ENCODE measurements at regions not wholly inside any gene's neighbourhood (a gene's known extent, or its start where the extent isn't known, plus 50 kb on each side); places are given as distances from the start of the nearest gene placed in this dataset.

DNA sequence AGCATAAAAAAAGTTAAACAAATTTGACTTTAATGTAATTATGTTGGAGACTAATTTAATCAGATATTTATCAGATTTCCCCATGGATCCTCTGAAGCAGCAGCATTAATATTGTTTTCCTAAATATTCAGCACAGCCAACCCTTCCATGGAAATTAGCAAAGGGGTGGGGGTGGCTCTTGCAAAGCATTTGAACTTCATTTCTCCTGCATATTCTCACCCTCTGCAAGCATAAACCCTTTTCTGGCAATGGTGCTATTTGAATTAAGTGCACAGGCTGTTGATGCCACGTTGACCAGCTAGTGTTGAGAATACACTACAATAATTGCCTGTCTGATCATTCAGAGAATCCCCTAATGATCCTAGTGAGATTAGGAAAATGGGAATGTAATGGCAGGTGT lies 488.1 kb upstream of the KLF12 start:
- Mint-ChIP-seq H3K4me3 (no peak overlapping the region), H3K27ac (no peak overlapping the region), H3K4me1 (ENCODE audit: low read depth) (no peaks in the 10 kb centered on the region), H3K9me3 (peaks cover 4% of the 10 kb centered on the region), H3K36me3 (ENCODE audit: low read depth) (no peaks in the 10 kb centered on the region), H3K27me3 (ENCODE audit: low read depth) (no peaks in the 10 kb centered on the region)

DNA sequence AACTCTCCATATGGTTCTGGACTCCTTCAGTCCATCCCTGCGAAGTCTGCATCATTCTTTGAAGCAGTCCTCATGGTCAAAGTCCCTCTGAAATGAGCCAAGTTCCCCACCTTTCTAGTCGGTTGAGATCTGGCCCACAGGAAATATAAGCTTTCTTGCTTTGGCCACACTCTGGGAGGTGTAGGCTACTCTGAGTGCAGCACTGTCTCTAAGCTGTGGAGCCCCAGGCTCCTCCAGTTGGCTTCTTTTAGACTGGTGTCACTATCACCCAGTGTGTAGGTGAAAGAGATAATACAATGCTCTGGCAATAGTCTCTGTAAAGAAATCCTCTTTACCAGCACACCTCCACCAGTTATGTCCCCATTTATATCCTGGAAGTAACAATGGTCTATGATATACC lies 486.5 kb upstream of the KLF12 start:
- Mint-ChIP-seq H3K36me3 (ENCODE audit: low read depth) (no peaks in the 10 kb centered on the region), H3K4me1 (ENCODE audit: low read depth) (no peaks in the 10 kb centered on the region), H3K27ac (no peak overlapping the region), H3K27me3 (ENCODE audit: low read depth) (no peaks in the 10 kb centered on the region), H3K4me3 (no peak overlapping the region), H3K9me3 (no peaks in the 10 kb centered on the region)

DNA sequence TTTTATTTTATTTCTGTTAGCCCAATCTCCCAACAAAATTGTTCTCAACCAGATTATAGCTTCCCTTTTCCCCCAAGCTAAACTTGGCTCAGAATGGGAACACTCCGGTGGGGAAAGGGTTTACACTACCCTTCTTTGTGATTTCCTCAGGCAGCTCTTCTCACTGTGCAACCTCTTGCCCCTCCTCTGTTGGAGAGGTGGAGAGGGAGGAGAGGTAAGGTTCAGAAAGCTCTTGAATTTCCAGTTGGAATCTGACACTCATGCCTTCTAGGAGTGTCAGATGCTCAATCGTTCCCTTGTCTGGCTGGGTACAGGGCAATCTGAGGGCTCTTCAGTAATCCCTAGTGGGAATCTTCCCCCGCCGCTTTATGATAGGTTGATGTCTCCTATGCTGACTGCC lies 486.1 kb upstream of the KLF12 start:
- Mint-ChIP-seq H3K36me3 (ENCODE audit: low read depth) (no peaks in the 10 kb centered on the region), H3K27me3 (ENCODE audit: low read depth) (no peaks in the 10 kb centered on the region), H3K4me3 (no peak overlapping the region), H3K9me3 (no peaks in the 10 kb centered on the region), H3K27ac (no peak overlapping the region), H3K4me1 (ENCODE audit: low read depth) (no peaks in the 10 kb centered on the region)

DNA sequence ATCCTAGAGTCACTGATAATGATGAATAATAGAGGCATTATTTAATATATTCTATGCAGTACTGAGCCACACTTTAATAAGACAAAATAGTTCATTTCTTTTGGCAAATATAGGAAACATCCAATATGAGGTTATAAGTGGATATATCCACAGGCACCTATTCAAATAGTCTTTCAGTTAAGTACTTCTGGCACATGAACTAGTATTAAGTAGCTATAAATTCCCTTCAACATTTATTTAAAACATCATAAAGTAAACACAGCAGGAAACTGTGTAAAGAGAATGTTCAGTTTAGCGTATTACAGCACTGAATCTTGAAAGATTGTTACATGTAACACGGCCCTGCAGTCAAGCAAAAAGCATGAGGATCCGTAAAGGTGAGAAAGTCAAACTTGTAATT lies 463.3 kb upstream of the KLF12 start:
- H3K4me1 Mint-ChIP-seq (ENCODE audit: low read depth) = no peaks in the 10 kb centered on the region
- H3K9me3 Mint-ChIP-seq = no peaks in the 10 kb centered on the region
- H3K27me3 Mint-ChIP-seq (ENCODE audit: low read depth) = no peaks in the 10 kb centered on the region
- no peaks in the 10 kb centered on the region for H3K36me3 Mint-ChIP-seq (ENCODE audit: low read depth)
- H3K4me3 Mint-ChIP-seq = no peak overlapping the region
- H3K27ac Mint-ChIP-seq = no peak overlapping the region

DNA sequence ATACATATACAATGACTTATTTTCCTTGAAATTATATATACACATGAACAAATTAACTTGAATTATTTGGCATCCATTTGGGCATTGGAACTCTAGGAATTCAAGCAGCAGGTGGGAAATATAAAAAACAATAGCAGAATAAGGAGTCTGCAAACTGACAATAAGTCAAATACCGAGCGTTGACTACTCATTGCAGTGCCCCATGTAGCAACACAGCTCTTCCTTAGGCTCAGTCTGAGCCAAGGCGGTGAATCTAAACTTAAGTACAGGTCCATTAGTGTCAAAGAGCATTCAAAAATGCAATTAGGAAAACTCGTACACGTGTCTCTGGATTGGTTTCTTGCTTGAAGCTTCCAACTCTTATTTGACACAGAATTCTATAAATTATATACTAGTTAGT lies 462.5 kb upstream of the KLF12 start:
- H3K9me3 Mint-ChIP-seq = no peaks in the 10 kb centered on the region
- no peaks in the 10 kb centered on the region for H3K4me1 Mint-ChIP-seq (ENCODE audit: low read depth)
- no peaks in the 10 kb centered on the region for H3K27me3 Mint-ChIP-seq (ENCODE audit: low read depth)
- H3K36me3 Mint-ChIP-seq (ENCODE audit: low read depth) = no peaks in the 10 kb centered on the region
- H3K27ac Mint-ChIP-seq = no peak overlapping the region
- no peak overlapping the region for H3K4me3 Mint-ChIP-seq

DNA sequence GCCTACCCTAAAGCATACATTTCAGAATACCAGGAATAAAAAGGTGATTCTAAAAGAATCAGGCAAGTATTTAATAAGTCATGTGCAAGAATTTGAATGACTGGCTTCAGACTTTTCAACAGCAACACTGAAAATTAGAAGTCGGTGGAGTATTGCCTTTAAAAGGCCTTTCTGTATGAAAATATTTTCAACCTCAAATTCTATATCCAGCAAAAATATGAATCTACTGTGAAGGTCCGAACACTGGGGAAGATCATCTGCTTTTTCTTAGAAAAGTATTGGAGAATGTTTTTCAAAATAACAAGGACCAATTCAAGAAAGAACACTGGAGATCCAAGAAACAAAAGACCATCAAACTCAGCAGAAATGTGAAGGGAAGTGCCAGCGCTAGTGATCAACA lies 459.5 kb upstream of the KLF12 start:
- H3K27me3 Mint-ChIP-seq (ENCODE audit: low read depth) = no peaks in the 10 kb centered on the region
- no peak overlapping the region for H3K27ac Mint-ChIP-seq
- no peaks in the 10 kb centered on the region for H3K36me3 Mint-ChIP-seq (ENCODE audit: low read depth)

DNA sequence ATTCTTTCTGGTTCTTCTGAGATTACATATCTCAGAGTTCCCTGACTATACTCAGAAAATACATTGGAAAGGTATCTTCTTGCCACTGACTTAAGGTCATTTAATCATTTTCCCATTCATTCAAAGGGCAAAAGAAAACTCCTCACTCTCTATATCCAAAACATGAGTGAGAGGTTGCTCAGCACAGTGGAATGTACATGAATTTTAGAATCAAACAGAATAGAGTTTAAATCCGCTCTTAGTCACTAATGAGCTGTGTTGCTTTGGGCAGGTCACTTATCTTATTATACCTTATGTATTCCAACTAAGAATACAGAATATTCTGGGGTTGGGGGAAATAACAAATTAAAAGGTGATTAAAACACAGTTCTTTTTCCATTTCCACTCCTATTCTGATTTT lies 452.6 kb upstream of the KLF12 start:
- no peaks in the 10 kb centered on the region for H3K27me3 Mint-ChIP-seq (ENCODE audit: low read depth)
- no peaks in the 10 kb centered on the region for H3K36me3 Mint-ChIP-seq (ENCODE audit: low read depth)
- H3K9me3 Mint-ChIP-seq = no peaks in the 10 kb centered on the region
- H3K27ac Mint-ChIP-seq = no peak overlapping the region
- no peak overlapping the region for H3K4me3 Mint-ChIP-seq
- H3K4me1 Mint-ChIP-seq (ENCODE audit: low read depth) = no peaks in the 10 kb centered on the region

More for the DNA sequence above, 459.5 kb upstream of the KLF12 start:
- Mint-ChIP-seq H3K9me3 (no peaks in the 10 kb centered on the region), H3K4me1 (ENCODE audit: low read depth) (no peaks in the 10 kb centered on the region), H3K4me3 (no peak overlapping the region)

DNA sequence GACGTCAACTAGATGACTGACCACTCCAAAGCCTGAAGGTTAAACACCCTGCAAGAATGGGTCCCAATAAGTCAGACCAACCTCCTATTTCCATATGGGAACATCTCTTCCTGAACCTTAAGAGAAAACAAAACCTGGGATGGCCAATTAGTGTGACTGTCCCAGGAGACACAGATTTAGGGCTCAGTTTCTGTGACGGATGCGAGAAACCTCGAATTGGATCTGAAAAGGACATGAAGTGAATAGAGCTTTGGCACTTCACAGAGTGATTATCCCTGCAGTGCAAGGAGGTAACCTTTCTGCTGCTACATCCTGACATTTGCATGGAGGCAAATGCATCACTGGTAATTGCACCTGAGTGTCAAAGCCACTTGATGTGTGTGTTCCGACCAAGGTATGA lies 442.2 kb upstream of the KLF12 start:
- peaks cover 3% of the 10 kb centered on the region for H3K4me1 Mint-ChIP-seq (ENCODE audit: low read depth)
- H3K36me3 Mint-ChIP-seq (ENCODE audit: low read depth) = no peaks in the 10 kb centered on the region
- H3K9me3 Mint-ChIP-seq = no peaks in the 10 kb centered on the region
- no peak overlapping the region for H3K27ac Mint-ChIP-seq
- H3K27me3 Mint-ChIP-seq (ENCODE audit: low read depth) = peaks cover 28% of the 10 kb centered on the region
- no peak overlapping the region for H3K4me3 Mint-ChIP-seq

DNA sequence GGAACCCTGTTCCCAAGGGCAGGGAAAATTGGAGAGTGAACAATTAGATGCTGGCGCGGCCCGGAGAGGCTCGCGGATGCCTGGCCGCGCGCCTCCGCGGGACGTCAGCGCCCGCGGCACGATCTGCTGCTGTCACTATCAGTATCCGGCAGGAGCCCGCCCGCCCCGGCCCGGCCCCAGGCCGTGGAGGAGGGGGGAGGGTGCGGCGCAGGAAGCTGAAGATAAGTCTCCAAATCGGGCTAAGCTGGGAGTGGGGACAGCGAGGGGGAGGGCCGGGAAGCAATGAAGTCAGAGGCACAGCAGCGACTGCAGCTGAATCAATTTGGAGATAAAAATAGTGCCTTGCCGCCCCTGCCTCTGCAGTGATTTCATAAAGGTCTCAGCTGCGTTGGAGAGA lies 441.5 kb upstream of the KLF12 start:
- peaks cover 28% of the 10 kb centered on the region for H3K27me3 Mint-ChIP-seq (ENCODE audit: low read depth)
- peaks cover 3% of the 10 kb centered on the region for H3K4me1 Mint-ChIP-seq (ENCODE audit: low read depth)
- H3K27ac Mint-ChIP-seq = no peak overlapping the region
- H3K4me3 Mint-ChIP-seq = peak overlapping the region; percentile 39
- H3K36me3 Mint-ChIP-seq (ENCODE audit: low read depth) = no peaks in the 10 kb centered on the region
- H3K9me3 Mint-ChIP-seq = no peaks in the 10 kb centered on the region

DNA sequence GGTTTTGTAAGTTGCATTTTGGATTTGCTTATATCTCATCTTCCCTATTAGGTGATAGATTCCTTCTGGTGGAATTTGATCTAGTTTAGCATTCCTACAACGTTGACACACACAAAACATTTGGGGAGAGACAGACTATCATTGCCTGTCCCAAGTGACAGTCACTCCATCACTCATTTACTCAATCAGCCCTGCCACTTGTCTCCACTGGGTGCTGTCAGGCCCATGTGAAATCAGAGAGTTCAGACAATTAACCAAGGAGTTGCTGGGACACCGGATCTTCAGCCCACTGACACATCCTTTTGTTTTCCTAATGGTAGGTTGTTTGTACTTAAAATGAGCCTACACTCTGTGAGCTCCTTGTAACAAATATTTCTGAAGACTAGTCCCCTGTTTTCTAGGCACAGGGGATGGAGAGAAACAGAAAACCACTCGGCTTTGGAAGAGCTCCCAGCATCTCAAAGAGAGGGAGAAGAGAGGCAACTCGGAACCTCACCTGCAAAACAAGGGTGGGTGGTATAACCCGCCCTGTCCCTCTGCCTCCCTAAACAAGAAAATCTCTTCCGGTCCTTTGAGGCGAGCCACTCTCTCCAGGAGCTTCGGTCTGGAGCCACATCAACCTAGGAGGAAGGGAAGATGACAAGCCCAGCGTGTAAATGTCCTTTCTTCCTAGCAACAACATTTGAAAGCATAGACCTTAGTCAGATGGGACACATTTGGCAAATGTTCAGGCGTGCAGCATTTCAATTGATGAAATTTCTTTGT lies 440.9 kb upstream of the KLF12 start:
- peaks cover 28% of the 10 kb centered on the region for H3K27me3 Mint-ChIP-seq (ENCODE audit: low read depth)
- H3K4me3 Mint-ChIP-seq = peak overlapping the region; percentile 39
- H3K9me3 Mint-ChIP-seq = no peaks in the 10 kb centered on the region
- no peak overlapping the region for H3K27ac Mint-ChIP-seq
- H3K36me3 Mint-ChIP-seq (ENCODE audit: low read depth) = no peaks in the 10 kb centered on the region
- peaks cover 3% of the 10 kb centered on the region for H3K4me1 Mint-ChIP-seq (ENCODE audit: low read depth)

DNA sequence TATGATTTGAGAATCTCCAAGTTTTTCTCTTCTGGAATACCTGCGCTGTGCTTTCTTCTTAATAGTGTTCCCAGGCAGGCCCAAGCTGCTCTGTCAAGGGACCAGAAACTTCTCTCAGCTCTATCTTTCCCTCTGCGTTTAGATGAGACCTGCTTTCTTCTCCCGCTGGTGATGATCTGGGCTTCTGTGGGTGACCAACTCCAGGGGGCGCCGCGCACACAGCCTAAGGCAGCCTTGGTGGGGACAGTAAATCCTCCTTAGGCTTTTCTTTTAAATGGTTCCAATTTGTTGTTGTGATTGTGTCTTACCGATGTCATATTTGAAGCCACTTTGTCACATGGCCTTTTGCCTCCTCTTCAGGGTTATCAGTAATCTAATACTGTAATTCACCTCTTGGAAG lies 439.4 kb upstream of the KLF12 start:
- peaks cover 28% of the 10 kb centered on the region for H3K27me3 Mint-ChIP-seq (ENCODE audit: low read depth)
- no peaks in the 10 kb centered on the region for H3K9me3 Mint-ChIP-seq
- H3K4me1 Mint-ChIP-seq (ENCODE audit: low read depth) = peaks cover 3% of the 10 kb centered on the region
- H3K4me3 Mint-ChIP-seq = no peak overlapping the region
- no peak overlapping the region for H3K27ac Mint-ChIP-seq
- no peaks in the 10 kb centered on the region for H3K36me3 Mint-ChIP-seq (ENCODE audit: low read depth)

DNA sequence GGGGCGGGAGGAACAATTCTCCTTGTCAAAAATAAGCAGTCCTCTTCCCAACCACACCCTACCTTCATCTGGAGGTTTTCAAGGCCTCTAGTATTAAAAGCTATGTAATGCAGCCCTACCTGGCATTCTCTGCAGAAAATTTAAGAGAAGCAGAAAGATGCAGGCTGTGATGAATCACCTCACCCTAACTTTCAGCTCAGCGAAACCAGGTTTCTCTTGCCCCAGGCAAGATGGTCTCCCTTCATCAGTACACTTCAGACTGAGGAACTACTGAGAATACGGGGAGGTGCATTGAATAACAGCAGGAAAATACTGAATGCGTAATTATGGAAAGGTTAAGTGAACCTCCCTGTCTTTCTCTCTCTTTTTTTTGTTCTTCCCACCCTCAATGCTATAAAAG lies 437.6 kb upstream of the KLF12 start:
- H3K27me3 Mint-ChIP-seq (ENCODE audit: low read depth) = peaks cover 22% of the 10 kb centered on the region
- peaks cover 3% of the 10 kb centered on the region for H3K4me1 Mint-ChIP-seq (ENCODE audit: low read depth)
- H3K27ac Mint-ChIP-seq = no peak overlapping the region
- no peak overlapping the region for H3K4me3 Mint-ChIP-seq
- no peaks in the 10 kb centered on the region for H3K9me3 Mint-ChIP-seq
- H3K36me3 Mint-ChIP-seq (ENCODE audit: low read depth) = no peaks in the 10 kb centered on the region

DNA sequence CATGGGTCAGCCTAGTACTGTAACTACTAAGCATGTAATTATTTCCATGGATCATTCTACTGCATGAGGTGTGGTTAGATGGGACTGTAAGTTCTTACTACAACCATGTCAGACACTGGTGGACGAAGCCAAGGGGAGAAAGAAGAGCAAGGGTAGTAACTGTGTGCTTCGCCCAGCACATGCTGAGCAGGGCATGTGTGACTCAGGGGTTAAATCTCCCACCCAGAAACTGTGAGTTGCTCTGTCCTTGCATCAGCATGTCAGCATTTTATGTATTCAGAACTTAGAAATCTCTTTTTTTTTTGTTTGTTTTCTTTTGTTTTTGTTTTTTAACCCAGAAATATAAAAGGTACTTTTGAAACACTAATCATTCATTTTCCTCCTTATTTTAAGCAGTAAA lies 436.6 kb upstream of the KLF12 start:
- Mint-ChIP-seq H3K36me3 (ENCODE audit: low read depth) (no peaks in the 10 kb centered on the region), H3K9me3 (no peaks in the 10 kb centered on the region), H3K4me1 (ENCODE audit: low read depth) (peaks cover 3% of the 10 kb centered on the region), H3K4me3 (no peak overlapping the region), H3K27me3 (ENCODE audit: low read depth) (peaks cover 12% of the 10 kb centered on the region), H3K27ac (no peak overlapping the region)

DNA sequence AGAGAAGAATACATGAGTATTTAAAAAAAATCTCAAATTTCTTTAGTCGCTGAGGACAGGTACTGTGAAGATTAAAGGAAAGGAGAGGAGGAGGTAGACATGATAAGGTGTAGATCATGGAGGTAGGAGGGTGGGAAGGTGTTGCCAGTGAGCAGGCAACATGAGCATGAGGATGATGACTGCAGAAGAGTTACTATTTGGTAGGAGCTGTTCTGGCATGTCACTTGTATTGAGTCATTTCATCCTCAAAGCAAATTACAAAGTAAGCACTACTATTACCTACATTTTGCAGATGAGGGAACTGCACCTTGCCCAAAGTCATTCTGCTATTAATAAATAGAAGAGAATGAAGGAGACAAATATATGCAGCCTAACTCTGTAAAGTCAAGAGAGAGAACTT lies 435.8 kb upstream of the KLF12 start:
- Mint-ChIP-seq H3K27me3 (ENCODE audit: low read depth) (peaks cover 8% of the 10 kb centered on the region), H3K4me1 (ENCODE audit: low read depth) (no peaks in the 10 kb centered on the region), H3K9me3 (no peaks in the 10 kb centered on the region), H3K27ac (no peak overlapping the region), H3K4me3 (no peak overlapping the region), H3K36me3 (ENCODE audit: low read depth) (no peaks in the 10 kb centered on the region)

DNA sequence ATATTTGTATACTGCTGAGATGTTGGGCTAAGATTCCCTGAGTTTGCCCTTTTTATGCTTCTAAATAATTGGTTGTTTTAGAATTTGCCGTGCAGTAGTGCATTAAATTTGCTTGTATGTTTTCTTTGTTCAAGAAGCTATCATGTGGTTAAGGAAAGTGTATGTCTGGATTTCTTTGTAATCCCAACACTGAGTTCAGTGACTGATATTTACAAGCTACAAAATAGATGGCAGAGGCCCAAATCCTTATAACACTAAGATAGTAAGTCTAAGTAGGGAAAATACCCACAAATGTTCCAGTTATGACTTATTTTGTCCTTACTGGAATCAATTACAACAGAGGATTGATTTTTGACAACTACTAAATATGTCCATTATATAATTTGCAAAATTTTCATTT lies 435.0 kb upstream of the KLF12 start:
- no peaks in the 10 kb centered on the region for H3K4me1 Mint-ChIP-seq (ENCODE audit: low read depth)
- no peaks in the 10 kb centered on the region for H3K36me3 Mint-ChIP-seq (ENCODE audit: low read depth)
- no peak overlapping the region for H3K4me3 Mint-ChIP-seq
- no peak overlapping the region for H3K27ac Mint-ChIP-seq
- H3K27me3 Mint-ChIP-seq (ENCODE audit: low read depth) = no peaks in the 10 kb centered on the region
- no peaks in the 10 kb centered on the region for H3K9me3 Mint-ChIP-seq

DNA sequence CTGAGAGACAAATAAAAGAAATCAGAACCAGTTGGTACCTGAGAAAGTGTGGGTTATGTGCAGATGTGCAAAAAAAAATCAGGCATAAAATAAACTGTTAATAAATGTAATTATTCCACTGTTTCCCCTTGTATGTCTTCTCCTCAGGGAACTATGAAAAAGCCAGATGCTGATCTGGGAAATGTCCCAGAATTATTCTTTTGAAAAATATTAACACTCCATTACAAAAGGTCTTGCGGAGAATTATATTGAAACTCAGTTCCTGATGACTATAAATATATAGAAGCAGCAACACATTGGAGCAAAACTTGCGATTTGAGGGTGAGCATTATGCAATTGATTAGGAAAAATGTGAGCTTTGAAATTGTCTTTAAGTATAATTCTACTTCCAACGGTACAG lies 433.3 kb upstream of the KLF12 start:
- no peak overlapping the region for H3K4me3 Mint-ChIP-seq
- H3K27ac Mint-ChIP-seq = no peak overlapping the region
- H3K36me3 Mint-ChIP-seq (ENCODE audit: low read depth) = no peaks in the 10 kb centered on the region
- no peaks in the 10 kb centered on the region for H3K27me3 Mint-ChIP-seq (ENCODE audit: low read depth)
- H3K9me3 Mint-ChIP-seq = no peaks in the 10 kb centered on the region
- no peaks in the 10 kb centered on the region for H3K4me1 Mint-ChIP-seq (ENCODE audit: low read depth)

Measured in T-helper 1 cell treated with Interleukin-12 subunit alpha and Interleukin-12 subunit beta and Interleukin-4 antibody, amounts not matched to agents 30 μg/mL and 1 μg/mL, for 36 hours (primary cell).